Astrocyte of the hippocampus (primary cell): ENCODE measurements at regions not wholly inside any gene's neighbourhood (a gene's known extent, or its start where the extent isn't known, plus 50 kb on each side); places are given as distances from the start of the nearest gene placed in this dataset.
A peak's percentile ranks its signal among the peaks of the same experiment; 100 is the strongest.

Source experiments
- DNase-seq: peaks from one replicate; pipeline ENCODE4 v3.0.0; 2011; ENCODE audit warnings: low read depth, low spot score

DNA sequence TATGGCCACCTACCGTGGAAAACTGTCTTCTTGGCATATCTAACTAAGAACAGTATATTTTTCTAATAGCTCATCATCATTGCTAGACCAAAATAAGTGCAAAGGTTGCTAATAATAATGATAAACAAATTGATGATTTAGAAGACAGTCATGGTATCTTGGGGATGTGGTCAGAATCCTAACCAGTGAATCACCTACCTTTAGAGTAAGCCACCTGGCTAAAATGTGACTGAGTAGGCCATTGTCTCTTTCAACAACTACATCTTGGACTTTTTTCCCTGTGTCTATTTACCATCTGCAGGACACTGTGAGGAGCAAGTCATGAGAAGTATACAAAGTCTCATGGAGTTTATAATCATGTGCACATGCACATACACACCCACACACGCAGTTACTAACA lies 273.5 kb upstream of the SEMA6D start:
- DNase-seq, result no peak

- DNase-seq, result no peak
These were observed 271.4 kb upstream of the SEMA6D start for GRCh38 chr15:47445723-47446392.

GRCh38 chr15:47460795-47461573 lies 256.3 kb upstream of the SEMA6D start:
- no peak for DNase-seq

- no peak for DNase-seq
These were observed 255.6 kb upstream of the SEMA6D start for GRCh38 chr15:47461652-47462141.

DNA sequence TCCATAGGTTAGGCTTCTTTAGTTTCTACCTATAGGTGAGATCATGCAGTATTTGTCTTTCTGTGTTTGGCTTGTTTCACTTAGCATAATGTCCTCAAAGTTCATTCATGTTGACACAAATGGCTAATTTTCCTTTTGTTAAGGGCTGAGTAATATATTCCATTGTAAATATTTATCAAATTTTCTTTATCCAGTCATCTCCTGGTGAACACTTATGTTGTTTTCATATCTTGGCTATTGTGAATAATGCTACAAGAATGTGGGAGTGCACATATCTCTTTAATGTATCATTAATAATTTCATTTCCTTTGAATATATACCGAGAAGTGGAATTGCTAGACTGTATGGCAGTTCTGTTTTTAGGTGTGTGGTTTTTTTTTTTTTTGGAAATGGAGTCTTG lies 250.9 kb upstream of the SEMA6D start:
- no peak for DNase-seq

GRCh38 chr15:47470983-47471382 lies 246.3 kb upstream of the SEMA6D start:
- no peak for DNase-seq

- no peak for DNase-seq
These were observed 244.1 kb upstream of the SEMA6D start for GRCh38 chr15:47473106-47473725.

- peak; percentile 74 for DNase-seq
These were observed 243.5 kb upstream of the SEMA6D start for GRCh38 chr15:47473832-47474231.

- no peak for DNase-seq
These were observed 242.0 kb upstream of the SEMA6D start for GRCh38 chr15:47475336-47475735.

DNA sequence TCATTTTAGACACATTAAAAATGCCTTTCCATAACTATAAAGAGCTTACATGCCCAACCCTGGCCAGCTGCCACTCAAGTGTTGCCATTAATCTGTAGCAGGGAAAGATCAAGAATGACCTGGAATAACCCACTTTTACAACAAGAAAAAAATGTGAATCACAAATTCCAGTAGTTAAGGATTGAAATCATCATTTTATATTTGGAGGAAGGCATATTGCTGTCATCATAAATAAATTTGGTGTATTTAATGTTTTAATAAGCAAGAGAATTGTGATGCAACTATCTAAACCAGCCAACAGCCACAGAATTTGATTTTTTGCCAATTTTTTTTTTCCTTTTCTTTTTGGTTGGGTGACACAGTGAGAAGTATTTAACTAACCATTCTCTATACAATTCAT lies 240.0 kb upstream of the SEMA6D start:
- DNase-seq, result no peak

- DNase-seq, result no peak
These were observed 233.2 kb upstream of the SEMA6D start for GRCh38 chr15:47484059-47484458.

GRCh38 chr15:47484997-47485396 lies 232.3 kb upstream of the SEMA6D start:
- DNase-seq, result no peak

- no peak for DNase-seq
These were observed 231.9 kb upstream of the SEMA6D start for GRCh38 chr15:47485419-47485818.

DNA sequence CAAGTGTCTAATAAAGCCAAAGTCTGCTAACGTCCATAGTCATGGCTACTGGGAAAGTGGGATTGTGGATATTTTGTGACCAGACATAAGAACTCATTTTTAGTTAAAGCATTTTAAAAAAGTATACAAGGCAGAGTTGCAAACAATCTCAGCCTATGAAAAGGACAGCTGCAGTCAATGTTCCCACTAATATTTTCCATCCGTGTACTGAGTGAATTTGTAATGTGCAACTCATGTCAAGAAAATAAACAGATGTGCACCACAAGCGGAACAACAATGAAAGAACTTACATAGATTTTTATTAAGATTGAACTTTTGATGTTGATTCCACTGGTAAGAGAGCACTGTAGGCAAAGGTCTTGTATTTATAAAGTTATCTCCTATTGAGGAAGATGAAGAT lies 231.3 kb upstream of the SEMA6D start:
- no peak for DNase-seq

GRCh38 chr15:47492195-47492594 lies 225.1 kb upstream of the SEMA6D start:
- no peak for DNase-seq

DNA sequence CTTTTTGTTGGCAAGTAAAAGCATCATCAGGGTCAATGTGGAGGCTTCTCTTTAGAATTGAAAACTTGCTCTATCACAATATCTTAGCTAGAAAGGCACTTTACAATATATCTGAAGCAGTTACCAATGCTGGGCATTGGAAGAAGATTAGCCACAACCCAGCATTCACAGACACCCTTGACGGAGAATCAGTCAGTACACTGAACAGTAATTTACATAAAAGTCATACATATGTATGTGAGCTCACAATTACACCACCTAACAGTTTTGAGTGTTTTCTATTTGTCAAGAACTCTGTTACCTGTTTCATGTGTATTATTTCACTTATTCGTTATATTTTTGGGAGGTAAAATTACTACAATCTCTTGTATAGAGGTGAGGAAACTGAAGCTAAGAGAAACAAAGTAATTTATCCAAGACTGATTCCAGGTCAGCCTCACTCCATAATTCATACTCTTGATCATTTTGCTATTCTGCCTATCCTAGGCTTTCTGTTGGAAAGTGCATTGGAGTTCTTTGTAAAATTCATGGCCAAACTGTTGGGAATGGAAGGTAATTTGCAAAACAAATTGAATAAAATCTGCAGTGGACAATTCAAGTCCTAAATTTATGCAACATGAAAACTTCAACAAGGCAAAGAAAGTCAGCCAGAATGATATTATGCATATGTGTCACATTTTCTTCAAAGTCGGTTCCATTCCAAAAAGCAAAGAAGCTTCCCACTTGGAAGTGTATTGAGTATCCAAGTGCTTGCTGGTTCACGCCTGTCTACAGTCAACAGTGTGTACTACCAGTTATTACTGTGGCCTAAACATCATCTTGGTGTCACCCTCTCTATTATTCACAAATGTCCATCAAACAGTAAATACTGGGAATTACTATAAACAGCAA lies 223.7 kb upstream of the SEMA6D start:
- DNase-seq, result no peak

DNA sequence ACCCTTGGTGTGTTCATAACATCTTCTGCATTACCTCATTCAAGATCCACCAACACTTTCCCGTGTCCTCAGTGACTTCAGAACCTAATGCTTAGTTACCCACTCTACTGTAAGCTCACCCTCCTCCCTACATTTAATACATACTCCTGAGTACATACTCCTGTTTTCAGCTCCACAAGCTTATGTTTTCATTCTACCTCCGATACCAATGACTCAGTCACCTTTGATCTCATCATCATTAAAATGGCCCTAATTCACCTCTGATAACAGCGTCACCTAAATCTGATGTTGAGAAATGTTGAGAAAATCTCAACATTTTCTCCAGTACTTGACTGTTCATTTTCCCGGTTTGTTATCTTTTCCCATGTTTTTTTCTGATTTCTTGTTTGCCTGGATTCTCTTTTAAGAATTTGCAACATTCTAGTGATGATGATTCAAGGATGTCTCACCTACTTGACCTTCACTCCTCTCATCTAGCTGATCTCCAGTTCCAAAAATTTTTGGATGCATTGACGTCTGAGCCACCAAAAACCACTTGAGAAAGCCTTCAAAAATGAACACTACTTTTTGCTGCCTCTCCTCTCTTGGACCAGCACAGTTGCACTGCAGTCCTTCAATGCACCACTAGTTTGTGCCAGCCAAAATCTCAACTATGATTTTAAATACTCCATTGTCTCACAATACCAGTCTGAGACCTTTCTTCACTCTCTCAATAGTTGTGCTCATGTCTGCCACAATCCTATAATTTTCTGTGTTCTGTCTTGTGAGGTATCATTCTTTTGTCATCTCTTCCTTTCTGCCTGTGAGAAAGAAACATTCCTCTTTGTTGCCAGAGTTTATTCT lies 220.7 kb upstream of the SEMA6D start:
- no peak for DNase-seq

- no peak for DNase-seq
These were observed 216.5 kb upstream of the SEMA6D start for GRCh38 chr15:47500842-47501241.

DNA sequence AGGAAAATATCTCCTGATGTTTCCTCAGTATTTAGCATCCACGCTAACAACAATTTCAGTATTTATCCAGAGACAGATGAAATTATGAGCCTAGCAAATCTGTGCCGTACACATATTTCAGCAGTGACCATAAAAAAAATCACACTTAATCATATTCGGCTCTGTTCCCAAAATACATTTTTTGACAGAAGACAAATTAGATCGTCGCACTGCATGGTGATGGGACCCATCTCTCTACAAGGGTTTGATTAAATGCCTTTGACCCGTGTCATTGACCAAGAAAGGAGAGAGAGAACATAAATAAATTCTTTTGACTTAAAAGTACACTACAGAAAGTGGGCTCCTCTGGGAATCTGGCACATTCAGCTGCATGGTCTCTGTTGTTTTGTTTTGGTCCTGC lies 215.3 kb upstream of the SEMA6D start:
- no peak for DNase-seq

DNA sequence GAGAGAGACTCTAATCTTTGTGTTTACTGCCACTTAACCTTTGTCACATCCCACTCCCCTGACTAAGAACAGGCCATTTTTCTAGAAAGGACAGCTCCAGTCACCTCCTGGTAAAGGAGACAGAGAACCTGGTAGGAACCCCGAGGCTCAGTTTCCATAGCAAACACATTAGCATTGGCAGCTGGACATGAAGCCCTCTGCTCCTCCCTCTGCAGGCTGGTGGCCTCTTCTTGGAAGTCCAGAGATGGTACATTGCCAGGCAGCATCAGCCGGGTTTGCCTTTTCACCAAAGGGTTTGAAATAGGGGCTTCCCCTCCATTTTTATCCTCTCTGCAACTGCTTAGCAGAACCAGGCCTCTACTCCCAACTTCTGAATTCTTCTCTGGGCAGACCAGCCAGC lies 213.4 kb upstream of the SEMA6D start:
- no peak for DNase-seq
